NB4 (cell line): ENCODE measurements at regions not wholly inside any gene's neighbourhood (a gene's known extent, or its start where the extent isn't known, plus 50 kb on each side); places are given as distances from the start of the nearest gene placed in this dataset.

ENCODE experiments used
- POLR2A ChIP-seq: IDR thresholded peaks from 2 replicates; pipeline ENCODE4 v1.6.1; 2011; ENCODE audit warnings: mild to moderate bottlenecking; ENCODE audit not compliant: insufficient read length; ENCODE audit errors: extremely low read depth
- TF ChIP-seq, protein P1 (sequence below): IDR thresholded peaks from one replicate; pipeline ENCODE4 v1.5.1; 2012; ENCODE audit warnings: low read depth, low read length

DNA sequence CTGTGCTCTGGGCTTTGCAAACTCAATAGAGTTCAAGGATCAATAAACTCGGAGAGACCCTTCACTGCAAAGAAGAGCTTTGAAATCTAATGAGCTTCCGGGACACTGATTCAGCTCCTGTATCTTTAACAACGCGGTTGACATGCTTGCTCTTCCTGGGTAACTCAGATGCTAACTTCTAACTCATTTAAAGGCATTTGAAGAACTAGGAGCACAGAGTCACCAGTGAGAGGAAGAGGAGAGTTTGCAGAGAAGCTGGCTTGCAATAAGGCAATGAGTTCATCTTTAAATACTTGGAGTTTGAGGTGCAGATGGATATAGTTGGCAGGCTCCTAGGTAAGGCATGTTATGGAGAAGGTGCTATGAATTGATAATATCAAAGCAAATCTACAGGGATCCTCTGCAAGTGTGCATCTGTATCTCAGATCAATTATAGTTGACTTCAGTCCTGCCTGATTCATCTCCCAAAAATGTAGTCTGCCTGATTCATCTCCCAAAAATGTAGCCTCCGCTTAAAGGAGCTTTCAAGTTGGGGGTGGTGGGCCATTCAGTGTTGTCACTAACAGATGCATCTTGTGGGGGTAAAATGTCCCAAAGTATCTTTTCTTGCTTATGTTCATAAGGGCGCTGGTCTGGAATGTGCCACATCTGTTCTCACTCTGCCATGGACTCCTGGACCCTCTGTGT, 182.5 kb upstream of the PRSS58 start:
- TF ChIP-seq, protein P1, sequence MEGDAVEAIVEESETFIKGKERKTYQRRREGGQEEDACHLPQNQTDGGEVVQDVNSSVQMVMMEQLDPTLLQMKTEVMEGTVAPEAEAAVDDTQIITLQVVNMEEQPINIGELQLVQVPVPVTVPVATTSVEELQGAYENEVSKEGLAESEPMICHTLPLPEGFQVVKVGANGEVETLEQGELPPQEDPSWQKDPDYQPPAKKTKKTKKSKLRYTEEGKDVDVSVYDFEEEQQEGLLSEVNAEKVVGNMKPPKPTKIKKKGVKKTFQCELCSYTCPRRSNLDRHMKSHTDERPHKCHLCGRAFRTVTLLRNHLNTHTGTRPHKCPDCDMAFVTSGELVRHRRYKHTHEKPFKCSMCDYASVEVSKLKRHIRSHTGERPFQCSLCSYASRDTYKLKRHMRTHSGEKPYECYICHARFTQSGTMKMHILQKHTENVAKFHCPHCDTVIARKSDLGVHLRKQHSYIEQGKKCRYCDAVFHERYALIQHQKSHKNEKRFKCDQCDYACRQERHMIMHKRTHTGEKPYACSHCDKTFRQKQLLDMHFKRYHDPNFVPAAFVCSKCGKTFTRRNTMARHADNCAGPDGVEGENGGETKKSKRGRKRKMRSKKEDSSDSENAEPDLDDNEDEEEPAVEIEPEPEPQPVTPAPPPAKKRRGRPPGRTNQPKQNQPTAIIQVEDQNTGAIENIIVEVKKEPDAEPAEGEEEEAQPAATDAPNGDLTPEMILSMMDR = no peak
- no peak for TF ChIP-seq POLR2A
